C4-2B (cell line): ENCODE measurements at regions not wholly inside any gene's neighbourhood (a gene's known extent, or its start where the extent isn't known, plus 50 kb on each side); places are given as distances from the start of the nearest gene placed in this dataset.

Experiments
- H3K27ac ChIP-seq: fragments of 450-650 bp; 2 replicates; pipeline ENCODE4 v1.5.1; 2017
- ZFX ChIP-seq: fragments of 450-650 bp; IDR thresholded peaks from 2 replicates; pipeline ENCODE4 v1.6.1; 2017
- TF ChIP-seq, protein P1 (sequence below): fragments of 450-650 bp; conservative IDR thresholded peaks from 2 replicates; pipeline ENCODE4 v1.5.1; 2017; ENCODE audit warnings: mild to moderate bottlenecking

DNA sequence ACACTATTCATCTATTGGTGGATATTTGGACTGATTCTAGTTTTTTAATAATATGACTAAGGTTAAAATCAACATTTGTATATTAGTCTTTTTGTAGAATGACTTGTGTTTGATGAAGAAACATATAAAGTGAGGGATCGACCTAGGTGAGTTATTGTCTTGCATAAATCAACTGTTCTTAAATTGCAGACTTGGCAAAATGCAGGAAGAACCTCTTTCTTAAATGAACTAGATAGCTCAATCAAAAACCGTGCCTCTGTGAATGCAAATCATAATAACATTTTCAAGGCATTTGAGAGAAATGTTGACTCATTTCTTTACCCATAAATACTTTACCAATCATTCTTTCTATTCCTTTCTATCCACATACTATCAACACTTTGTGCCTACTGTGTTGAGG is 101.5 kb upstream of the ANK3 start:
- TF ChIP-seq ZFX, result no peak
- TF ChIP-seq, protein P1, sequence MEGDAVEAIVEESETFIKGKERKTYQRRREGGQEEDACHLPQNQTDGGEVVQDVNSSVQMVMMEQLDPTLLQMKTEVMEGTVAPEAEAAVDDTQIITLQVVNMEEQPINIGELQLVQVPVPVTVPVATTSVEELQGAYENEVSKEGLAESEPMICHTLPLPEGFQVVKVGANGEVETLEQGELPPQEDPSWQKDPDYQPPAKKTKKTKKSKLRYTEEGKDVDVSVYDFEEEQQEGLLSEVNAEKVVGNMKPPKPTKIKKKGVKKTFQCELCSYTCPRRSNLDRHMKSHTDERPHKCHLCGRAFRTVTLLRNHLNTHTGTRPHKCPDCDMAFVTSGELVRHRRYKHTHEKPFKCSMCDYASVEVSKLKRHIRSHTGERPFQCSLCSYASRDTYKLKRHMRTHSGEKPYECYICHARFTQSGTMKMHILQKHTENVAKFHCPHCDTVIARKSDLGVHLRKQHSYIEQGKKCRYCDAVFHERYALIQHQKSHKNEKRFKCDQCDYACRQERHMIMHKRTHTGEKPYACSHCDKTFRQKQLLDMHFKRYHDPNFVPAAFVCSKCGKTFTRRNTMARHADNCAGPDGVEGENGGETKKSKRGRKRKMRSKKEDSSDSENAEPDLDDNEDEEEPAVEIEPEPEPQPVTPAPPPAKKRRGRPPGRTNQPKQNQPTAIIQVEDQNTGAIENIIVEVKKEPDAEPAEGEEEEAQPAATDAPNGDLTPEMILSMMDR, result no peak
- no peak overlapping the region for H3K27ac ChIP-seq

DNA sequence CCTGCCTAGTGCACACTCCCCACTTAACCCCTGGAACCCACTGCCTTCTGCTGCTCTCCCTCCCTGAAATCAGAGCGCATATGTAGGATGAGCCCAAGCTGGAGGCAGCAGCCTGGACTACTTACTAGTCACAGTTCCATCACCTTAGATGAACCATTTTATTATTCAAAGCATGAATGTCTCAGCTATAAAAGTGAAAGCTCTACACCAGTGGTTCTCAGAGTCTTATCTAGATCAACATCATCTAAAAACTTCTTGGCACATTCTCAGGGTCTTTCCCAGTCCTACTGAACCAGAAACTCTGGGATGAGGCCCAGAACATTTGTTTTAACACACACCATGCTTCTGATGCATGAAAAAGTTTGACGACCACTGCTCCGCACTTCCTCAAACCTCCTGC is 100.3 kb upstream of the ANK3 start:
- H3K27ac ChIP-seq, result peak overlapping the region; percentile 54; the same call in 1 of the 2 replicates
- no peak for TF ChIP-seq ZFX

DNA sequence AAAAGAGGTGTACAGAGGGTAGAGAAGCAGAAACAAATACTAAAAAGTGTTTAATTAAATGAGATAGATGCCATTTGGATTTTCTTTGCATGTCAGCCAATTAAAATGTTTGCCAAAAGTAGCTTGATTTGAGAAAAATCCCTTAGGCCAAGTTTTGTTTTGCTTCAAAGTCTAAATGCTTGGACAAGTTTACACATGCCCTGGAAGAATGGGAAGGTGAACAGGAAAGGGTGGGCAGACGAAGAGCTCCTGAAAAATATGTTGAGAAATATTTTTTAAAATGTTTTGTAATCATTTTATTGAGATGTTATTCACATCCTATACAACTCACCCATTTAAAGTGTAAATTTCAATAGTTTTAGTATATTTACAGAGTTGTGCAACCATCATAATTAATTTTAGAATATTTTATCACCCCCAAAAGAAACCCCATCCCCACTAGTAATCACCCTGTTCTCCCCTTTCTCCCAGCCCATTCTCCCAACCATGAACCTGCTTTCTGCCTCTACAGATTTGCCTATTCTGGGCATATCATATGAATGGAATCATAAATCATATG is 98.5 kb upstream of the ANK3 start:
- TF ChIP-seq, protein P1, result no peak
- TF ChIP-seq ZFX, result no peak
- no peak overlapping the region for H3K27ac ChIP-seq

DNA sequence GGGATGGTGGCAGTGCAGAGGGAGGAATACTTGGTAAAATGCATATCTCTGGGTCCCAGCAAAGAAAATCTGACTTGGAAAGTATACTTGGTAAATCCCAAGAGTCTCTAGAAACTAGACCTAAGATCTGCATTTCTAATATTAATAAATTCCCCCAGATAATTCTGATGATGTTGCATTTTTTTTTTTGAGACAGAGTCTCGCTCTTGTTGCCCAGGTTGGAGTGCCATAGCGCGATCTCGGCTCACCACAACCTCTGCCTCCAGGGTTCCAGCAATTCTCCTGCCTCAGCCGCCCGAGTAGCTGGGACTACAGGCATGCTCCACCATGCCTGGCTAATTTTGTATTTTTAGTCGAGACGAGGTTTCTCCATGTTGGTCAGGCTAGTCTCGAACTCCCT is 97.9 kb upstream of the ANK3 start:
- TF ChIP-seq, protein P1, result no peak
- no peak for TF ChIP-seq ZFX
- H3K27ac ChIP-seq, result no peak overlapping the region

DNA sequence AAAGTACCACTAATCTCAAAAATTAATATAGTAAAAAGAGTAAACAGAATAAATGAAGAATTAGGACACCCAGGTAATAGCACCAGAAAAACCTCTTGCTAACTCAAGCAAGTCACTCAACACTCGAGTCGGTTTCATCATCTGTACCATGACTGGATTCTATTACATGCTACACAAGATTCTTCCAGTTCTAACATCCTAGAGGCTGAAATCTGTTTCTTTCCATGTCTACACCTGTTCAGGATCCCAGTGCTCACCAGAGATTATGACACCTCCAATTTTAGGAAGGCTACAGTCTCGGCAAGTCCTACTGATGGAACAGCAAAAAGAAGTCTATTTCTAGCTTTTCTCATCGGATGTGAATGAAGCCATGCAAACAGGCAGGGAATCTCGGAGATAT is 95.3 kb upstream of the ANK3 start:
- no peak overlapping the region for H3K27ac ChIP-seq
- no peak for TF ChIP-seq ZFX
- TF ChIP-seq, protein P1, result no peak

DNA sequence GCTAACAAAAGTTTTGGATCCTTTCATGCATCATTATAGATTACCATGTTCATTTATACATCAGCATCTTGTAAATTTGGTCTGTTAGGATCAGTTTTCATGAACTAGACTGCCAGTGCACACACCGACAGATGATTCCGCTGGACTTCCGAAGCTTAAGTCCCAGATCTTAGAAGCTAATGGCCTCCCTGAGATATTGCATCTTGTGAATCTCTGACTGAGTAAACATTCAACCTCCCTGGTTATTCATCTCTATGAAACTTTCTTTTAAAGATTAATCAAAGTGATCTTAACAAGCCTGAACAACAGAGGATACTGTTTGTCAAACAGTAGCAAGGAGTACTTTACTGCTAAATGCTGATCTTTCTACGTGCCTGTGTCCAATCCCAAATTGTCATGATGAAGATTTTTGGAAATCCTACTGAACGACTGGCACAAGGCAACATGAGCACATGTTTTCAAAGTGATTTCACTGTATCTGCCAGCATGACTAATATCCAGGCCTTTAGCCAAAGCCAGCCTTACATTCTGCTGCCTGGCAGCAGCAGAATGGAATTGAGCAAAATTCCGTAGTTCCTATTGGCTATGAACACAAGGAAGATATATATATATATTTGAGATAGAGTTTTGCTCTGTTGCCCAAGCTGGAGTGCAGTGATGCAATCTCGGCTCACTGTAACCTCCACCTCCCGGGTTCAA is 91.3 kb upstream of the ANK3 start:
- no peak for TF ChIP-seq ZFX
- TF ChIP-seq, protein P1, result no peak
- peak overlapping the region; percentile 71 for H3K27ac ChIP-seq

DNA sequence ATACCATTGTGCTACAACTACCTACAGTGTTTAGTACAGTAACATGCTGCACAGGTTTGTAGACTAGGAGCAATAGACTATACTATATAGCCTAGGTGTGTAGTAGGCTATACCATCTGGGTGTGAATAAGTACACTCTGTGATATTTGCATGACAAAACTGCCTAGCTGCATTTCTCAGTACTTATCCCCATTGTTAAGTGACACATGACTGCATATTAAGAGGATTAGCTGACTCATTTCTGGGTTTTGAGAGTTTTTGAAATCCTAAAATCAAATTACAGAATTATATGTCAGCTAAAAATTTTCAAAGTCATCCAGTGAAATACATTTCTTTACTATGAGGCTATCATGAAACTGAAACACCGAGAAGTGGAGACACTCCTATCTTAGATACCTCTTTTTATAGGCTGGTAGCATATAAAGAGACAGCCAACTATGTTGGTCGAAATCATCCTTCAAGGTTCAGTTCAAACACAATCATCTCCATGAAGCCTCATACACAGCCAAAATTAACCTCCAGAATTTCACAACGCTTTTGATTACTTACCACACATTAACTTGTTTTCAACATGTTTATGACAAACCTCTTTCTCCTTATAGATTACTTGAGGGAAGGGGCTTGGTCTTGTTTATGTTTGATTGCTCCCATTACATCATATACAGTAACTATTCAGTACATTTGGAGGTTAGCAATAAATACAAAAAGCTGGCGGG is 89.8 kb upstream of the ANK3 start:
- TF ChIP-seq ZFX, result no peak
- TF ChIP-seq, protein P1, result no peak
- H3K27ac ChIP-seq, result no peak overlapping the region; the same call in 1 of the 2 replicates
